Naive B cell (primary cell): ENCODE measurements at regions not wholly inside any gene's neighbourhood (a gene's known extent, or its start where the extent isn't known, plus 50 kb on each side); places are given as distances from the start of the nearest gene placed in this dataset.

Experiments
- ATAC-seq, 2 donors: fragments of 150-1000 bp; cut with Tn5 transposase; 2 replicates each; pipeline ENCODE4 v1.10.0; 2021; ENCODE audit warnings: low read depth in 2 of 2, mild to moderate bottlenecking in 2 of 2, moderate library complexity in 2 of 2
- DNase-seq: peaks from one replicate; pipeline ENCODE4 v3.0.0; 2022
- H3K27ac Mint-ChIP-seq, 6 donors: one replicate each; pipeline ENCODE4 v1.8.0; 2020 to 2022; ENCODE audit warnings: mild to moderate bottlenecking in 6 of 6, mixed read lengths in 6 of 6, moderate library complexity in 5 of 6, inconsistent platforms in 2 of 6
- H3K27me3 Mint-ChIP-seq, 3 donors: one replicate each; pipeline ENCODE4 v1.8.0; 2021 to 2022; ENCODE audit warnings: mixed read lengths in 3 of 3, mild to moderate bottlenecking in 1 of 3
- H3K36me3 Mint-ChIP-seq, 2 donors: one replicate each; pipeline ENCODE4 v1.8.0; 2020 to 2022; ENCODE audit warnings: mixed read lengths in 2 of 2, inconsistent platforms in 1 of 2, mild to moderate bottlenecking in 1 of 2
- H3K4me1 Mint-ChIP-seq, 3 donors: one replicate each; pipeline ENCODE4 v1.8.0; 2020 to 2022; ENCODE audit warnings: mixed read lengths in 3 of 3, inconsistent platforms in 1 of 3, mild to moderate bottlenecking in 1 of 3, moderate library complexity in 1 of 3
- H3K4me3 Mint-ChIP-seq, 8 donors: one replicate each; pipeline ENCODE4 v1.8.0; 2020 to 2022; ENCODE audit warnings: mild to moderate bottlenecking in 8 of 8, mixed read lengths in 8 of 8, moderate library complexity in 8 of 8, inconsistent platforms in 2 of 8
- H3K9me3 Mint-ChIP-seq, 7 donors: one replicate each; pipeline ENCODE4 v1.8.0; 2020 to 2022; ENCODE audit warnings: mixed read lengths in 7 of 7, mild to moderate bottlenecking in 5 of 7, inconsistent platforms in 2 of 7, moderate library complexity in 1 of 7

DNA sequence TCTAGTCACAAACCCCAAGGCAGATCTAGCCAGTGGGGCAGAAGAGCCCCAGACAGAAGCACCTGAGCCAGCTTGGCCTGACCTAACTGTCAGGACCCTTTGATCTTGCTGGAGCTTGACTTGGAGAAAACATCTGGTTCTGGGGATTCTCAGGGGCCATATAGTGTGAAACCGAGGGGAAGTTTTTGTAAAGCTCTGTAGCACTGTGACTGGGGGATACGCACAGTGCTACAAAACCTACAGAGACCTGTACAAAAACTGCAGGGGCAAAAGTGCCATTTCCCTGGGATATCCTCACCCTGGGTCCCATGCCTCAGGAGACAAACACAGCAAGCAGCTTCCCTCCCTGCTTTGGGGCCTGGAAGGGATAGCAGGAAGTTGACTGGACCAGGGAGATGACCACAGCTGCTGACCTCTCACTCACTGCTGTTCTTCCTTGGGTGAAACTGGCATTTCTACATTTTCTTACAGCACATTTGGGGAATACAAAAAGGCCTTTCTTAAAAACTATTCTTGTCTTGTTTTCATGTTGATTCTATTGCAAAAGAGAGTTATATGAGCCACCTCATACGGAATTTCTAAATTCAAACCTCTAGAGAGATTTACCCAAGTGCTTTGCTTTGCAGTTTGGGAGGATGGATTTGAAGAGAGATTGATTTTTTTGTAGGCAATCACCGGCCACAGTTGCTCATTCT, 140.0 kb downstream of the DAD1 start:
- Mint-ChIP-seq H3K36me3 (no peaks in the 10 kb centered on the region), H3K9me3 (peaks cover 0 to 3% (median 0%) of the 10 kb centered on the region in 7 donors), H3K4me3 (peak overlapping the region in 5 of 8 donors; percentile 31 to 82 (median 42)), H3K4me1 (peaks cover 24 to 28% (median 28%) of the 10 kb centered on the region in 3 donors), H3K27ac (peak overlapping the region in 5 of 6 donors; percentile 52 to 88 (median 74)), H3K27me3 (peaks cover 4 to 26% (median 14%) of the 10 kb centered on the region in 3 donors)
- ATAC-seq (peak; percentile 60 to 67), DNase-seq (no peak)

DNA sequence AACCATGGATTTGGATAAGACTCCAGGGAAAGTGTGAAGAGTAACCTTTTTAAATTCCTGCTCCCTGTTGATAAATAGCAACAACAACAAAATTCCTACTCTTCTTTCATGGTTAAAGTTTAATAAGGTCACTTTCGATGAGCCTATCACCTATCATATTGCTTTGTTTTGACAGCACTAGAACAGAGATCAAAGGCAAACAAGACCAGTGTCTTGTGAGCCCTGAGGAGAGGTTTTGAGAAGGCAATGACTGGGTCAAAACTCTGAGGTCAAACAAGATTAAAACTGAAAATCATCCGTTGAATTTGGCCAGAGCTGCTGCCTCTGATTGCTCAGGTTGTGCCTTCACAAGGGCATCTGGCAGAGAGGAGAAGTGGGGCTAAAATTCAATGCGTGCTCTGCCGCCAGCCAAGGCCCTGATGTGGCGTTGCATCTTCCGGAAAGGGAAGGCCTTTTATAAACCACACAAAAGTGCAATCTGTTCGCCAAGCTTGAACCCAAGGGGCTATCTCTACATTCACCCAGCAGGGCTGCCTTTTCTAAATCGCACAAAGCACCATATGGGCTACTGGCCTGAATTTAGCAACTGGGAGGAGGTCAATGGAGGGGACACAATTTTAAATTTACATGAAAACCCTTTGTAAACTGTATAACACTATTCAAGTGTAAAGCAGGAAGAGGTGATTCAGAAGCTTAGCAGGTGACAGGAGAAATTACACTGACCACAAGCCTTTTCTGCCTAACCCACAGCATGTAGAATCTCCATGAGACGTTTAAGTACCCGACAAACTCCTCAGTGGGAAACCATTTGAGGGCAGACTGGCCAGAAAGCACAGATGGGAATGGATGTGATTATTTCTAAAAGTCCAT, 140.8 kb downstream of the DAD1 start:
- peaks cover 24 to 28% (median 28%) of the 10 kb centered on the region in 3 donors for H3K4me1 Mint-ChIP-seq
- H3K9me3 Mint-ChIP-seq = peaks cover 0 to 3% (median 0%) of the 10 kb centered on the region in 7 donors
- peak overlapping the region; percentile 24 to 90 (median 74) for H3K27ac Mint-ChIP-seq
- peaks cover 3 to 19% (median 11%) of the 10 kb centered on the region in 3 donors for H3K27me3 Mint-ChIP-seq
- no peak for DNase-seq
- no peaks in the 10 kb centered on the region for H3K36me3 Mint-ChIP-seq
- H3K4me3 Mint-ChIP-seq = peak overlapping the region in 7 of 8 donors; percentile 31 to 82 (median 47)
- ATAC-seq = peak; percentile 79 to 81

DNA sequence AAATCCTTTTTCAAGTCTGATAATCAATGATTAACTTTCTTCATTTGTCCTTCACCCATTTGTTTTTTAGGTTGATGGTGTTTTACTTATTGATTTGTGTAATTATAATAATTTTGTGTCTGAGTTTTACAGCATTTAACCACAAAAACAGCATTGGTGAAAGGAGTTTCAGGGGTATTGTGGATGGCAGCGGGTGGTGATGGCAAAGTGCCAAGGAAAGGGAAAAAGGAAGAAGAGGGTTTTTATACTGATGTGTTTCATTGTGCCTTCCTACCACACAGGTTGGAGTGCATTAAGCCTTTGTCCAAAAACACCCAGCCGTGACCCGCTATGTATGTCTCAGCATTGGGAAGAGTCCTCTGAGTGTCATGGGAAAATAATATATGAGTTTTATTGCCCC, 150.3 kb downstream of the DAD1 start:
- Mint-ChIP-seq H3K27ac (no peak overlapping the region), H3K27me3 (peaks cover 7 to 24% (median 7%) of the 10 kb centered on the region in 3 donors), H3K4me3 (no peak overlapping the region), H3K9me3 (no peaks in the 10 kb centered on the region), H3K4me1 (peaks cover 0 to 6% (median 2%) of the 10 kb centered on the region in 3 donors), H3K36me3 (no peaks in the 10 kb centered on the region)
- DNase-seq (no peak), ATAC-seq (no peak)

DNA sequence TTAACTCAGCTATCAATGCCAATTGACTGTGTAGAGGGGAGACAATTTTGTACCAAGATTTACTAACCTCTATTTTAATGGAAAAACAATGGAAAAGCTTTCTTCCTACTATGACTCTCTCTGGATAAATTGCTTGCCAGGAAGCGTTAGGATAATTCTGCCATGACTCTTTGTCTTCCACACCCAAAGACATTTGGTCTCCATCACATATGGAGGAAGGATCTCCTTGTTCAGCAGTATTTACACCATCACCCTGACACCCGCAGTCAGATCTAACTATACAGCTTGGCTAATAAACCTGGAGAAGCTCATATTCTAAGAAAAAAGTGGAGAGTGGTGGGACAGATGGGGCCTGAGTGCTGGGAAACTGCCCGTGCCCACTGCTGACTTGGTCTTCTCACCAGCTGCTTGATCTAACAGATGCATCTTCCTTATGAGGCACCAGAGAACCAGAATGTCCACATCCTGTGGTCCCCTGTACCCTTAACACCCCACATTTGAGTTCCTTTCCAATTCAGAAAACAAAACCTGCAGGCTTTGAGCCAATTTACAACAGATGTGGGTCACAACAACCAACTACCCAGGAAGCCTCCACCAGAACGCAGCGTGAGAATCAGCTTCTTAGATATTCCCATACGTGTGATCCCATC, 154.0 kb downstream of the DAD1 start:
- ATAC-seq (no peak), DNase-seq (no peak)
- H3K36me3 Mint-ChIP-seq = no peaks in the 10 kb centered on the region
- peaks cover 18 to 31% (median 21%) of the 10 kb centered on the region in 3 donors for H3K4me1 Mint-ChIP-seq
- peak overlapping the region in 1 of 6 donors; percentile 22 for H3K27ac Mint-ChIP-seq
- H3K9me3 Mint-ChIP-seq = no peaks in the 10 kb centered on the region
- H3K4me3 Mint-ChIP-seq = no peak overlapping the region
- H3K27me3 Mint-ChIP-seq = peaks cover 14 to 27% (median 24%) of the 10 kb centered on the region in 3 donors

DNA sequence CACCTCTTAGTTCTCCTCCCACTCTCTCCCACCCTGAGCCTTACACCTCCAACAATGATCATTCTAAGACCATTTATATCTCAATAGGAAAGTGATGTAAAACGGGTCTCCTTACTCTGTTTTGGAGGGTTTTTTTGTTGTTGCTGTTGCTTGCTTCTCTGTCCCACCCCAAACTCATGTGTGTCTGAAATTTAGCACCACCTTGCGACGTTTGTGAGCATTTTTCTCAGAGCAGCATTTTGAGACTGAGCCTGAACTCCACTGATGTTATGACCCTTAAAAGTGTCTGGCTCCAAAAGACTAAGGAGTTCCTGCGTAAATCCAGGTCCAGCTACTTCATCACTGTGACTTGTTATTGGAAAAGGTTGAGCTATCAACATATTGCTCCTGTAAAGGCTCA, 155.0 kb downstream of the DAD1 start:
- Mint-ChIP-seq H3K27ac (no peak overlapping the region), H3K4me3 (peak overlapping the region in 1 of 8 donors; percentile 51), H3K9me3 (no peaks in the 10 kb centered on the region), H3K36me3 (no peaks in the 10 kb centered on the region), H3K27me3 (peaks cover 23 to 37% (median 34%) of the 10 kb centered on the region in 3 donors), H3K4me1 (peaks cover 18 to 33% (median 22%) of the 10 kb centered on the region in 3 donors)
- DNase-seq (no peak), ATAC-seq (no peak)

DNA sequence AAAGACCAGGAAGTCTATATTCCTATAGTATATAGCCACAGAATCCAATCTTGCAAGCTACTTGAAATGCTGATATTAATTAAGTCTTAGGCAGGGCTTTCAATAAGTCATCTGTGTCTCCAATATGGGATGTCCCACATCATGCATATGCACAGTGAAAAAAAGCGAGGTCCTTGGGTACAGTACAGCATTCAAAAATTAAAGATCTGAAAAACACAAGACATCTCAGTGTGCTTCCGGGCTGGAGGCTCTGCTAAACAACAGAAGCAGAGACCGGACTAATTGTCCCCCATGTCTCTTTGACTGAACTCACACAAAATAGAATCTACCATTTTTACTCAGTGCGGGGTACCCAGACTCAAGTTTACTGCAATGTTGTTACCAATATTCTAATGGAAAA, 156.0 kb downstream of the DAD1 start:
- Mint-ChIP-seq H3K4me3 (peak overlapping the region in 4 of 8 donors; percentile 48 to 78 (median 64)), H3K9me3 (no peaks in the 10 kb centered on the region), H3K36me3 (no peaks in the 10 kb centered on the region), H3K4me1 (peaks cover 18 to 34% (median 29%) of the 10 kb centered on the region in 3 donors), H3K27me3 (peaks cover 31 to 42% (median 38%) of the 10 kb centered on the region in 3 donors), H3K27ac (peak overlapping the region in 1 of 6 donors; percentile 59)
- DNase-seq (no peak), ATAC-seq (peak; percentile 32 to 47)

DNA sequence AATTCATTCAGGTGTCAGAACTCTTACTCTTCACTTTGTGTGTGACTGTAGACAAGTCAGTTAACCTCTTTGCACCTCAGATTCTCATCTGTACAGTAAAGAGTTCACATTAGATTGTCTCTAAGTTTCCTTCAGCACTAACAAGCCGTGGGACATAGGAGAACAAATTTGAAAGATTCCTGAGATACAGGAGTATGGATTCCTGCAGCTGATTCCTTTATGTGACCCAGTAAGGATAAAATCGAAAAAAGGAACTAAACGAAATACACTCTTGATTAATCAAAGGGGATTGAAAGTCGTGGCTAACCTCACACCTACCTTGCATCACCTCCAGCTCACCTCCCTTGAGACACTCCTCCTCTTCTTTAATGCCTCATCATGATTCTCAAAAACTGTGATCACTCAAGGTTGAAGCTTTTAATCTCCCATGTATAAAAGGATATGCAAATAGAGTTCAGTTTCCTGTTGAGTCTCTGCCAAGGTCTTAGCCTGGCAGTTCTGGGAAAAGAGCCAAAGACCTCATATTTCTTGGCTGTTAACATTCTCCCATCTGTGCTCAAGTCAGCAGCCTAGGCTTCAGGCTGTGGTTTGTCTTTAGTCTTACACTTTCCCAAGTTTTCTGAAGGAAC, 156.6 kb downstream of the DAD1 start:
- Mint-ChIP-seq H3K9me3 (no peaks in the 10 kb centered on the region), H3K27me3 (peaks cover 37 to 47% (median 42%) of the 10 kb centered on the region in 3 donors), H3K27ac (peak overlapping the region in 1 of 6 donors; percentile 59), H3K36me3 (no peaks in the 10 kb centered on the region), H3K4me3 (peak overlapping the region in 5 of 8 donors; percentile 45 to 78 (median 57)), H3K4me1 (peaks cover 18 to 41% (median 35%) of the 10 kb centered on the region in 3 donors)
- ATAC-seq (peak; percentile 77 to 84), DNase-seq (no peak)

DNA sequence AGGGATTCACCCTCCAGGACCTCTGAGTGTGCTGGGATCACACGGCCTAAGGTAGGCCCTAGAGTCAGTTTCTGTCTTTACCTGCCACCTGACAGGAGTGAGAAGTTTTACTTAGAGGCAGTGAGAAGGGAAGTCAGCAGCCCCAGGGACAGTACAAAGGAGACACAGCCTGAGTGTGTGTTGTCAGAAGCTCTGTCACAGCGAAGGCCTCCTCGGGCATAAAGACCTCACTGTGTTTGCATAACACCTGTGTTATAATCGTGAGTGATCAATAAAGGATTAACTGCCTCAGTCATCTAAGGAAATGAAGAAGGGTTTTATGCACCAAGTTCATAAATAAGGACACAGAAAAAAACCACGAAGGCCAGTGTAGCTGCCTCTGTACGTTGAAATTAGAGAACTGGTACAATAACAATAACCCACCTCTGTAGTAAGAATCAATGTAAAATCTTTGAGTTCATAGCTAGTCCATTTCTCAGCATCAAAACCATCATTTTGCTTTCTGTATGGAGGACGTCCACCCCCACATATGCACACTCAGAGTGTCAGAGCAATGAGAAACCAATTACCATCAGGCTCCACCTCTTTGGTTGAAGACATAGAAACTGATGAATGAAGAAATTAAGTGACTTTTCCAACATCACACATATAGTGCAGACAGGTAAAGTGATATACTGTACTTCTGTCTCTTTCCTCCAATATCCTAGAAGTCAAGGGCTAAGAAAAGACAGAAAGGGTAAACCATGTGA, 159.3 kb downstream of the DAD1 start:
- no peaks in the 10 kb centered on the region for H3K9me3 Mint-ChIP-seq
- H3K27ac Mint-ChIP-seq = no peak overlapping the region
- DNase-seq (no peak), ATAC-seq (no peak)
- H3K27me3 Mint-ChIP-seq = peaks cover 40 to 53% (median 44%) of the 10 kb centered on the region in 3 donors
- H3K4me1 Mint-ChIP-seq = peaks cover 15 to 40% (median 38%) of the 10 kb centered on the region in 3 donors
- peak overlapping the region in 1 of 8 donors; percentile 42 for H3K4me3 Mint-ChIP-seq
- H3K36me3 Mint-ChIP-seq = no peaks in the 10 kb centered on the region

DNA sequence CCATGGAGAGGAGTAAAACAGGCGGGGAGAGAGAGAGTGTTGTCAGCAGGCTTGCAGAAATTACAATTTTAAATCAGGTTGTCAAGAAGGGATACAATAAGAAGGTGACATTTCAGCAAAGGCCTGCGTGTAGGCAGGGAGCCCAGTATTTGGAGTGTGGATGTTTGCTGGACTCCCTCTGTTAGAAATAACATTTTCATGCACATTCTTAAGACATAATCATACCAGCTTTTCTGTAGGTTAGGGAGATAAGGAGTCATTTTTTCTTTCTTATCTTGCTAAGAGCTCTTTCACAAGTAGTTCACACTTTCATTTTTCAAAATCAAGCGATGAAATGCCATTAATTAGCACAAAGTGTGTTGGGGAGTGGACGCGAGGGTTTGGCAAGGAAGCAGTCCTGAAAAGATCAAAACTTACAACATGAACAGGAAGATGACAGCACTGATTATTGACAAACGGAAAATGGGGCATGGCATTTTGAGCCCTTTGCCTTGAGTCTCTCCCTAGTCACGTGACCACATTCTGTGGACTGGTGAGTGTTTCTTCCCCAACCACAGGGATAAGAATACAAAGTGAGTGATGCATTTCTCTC, 160.2 kb downstream of the DAD1 start:
- Mint-ChIP-seq H3K27ac (no peak overlapping the region), H3K4me3 (no peak overlapping the region), H3K4me1 (peaks cover 15 to 40% (median 36%) of the 10 kb centered on the region in 3 donors), H3K9me3 (no peaks in the 10 kb centered on the region), H3K27me3 (peaks cover 36 to 55% (median 45%) of the 10 kb centered on the region in 3 donors), H3K36me3 (no peaks in the 10 kb centered on the region)
- DNase-seq = no peak
- ATAC-seq = no peak

DNA sequence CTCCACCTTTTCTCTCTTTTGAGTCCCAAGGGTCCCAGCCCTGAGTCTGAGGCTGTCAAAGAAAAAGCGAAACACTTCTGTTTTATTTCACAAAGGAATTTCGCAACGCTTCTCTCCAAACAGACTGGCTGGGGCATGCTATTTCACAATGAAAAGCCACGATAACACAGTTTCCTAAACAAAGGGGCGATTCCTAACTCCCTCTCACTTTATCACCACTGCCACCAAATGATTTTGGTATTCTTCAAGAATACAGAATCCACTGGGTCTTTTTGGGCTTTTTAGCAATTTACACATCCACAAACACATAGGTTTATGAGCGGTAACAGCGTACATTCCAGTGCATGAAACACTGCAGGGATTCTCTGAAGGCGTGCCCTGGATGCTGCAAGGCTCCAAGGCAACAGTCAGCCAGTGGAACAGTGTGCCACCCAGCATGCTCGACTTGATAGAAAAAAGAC, 161.2 kb downstream of the DAD1 start:
- Mint-ChIP-seq H3K27ac (no peak overlapping the region), H3K4me3 (peak overlapping the region in 1 of 8 donors; percentile 18), H3K9me3 (no peaks in the 10 kb centered on the region), H3K27me3 (peaks cover 33 to 56% (median 46%) of the 10 kb centered on the region in 3 donors), H3K4me1 (peaks cover 15 to 35% (median 26%) of the 10 kb centered on the region in 3 donors), H3K36me3 (no peaks in the 10 kb centered on the region)
- DNase-seq = no peak
- no peak for ATAC-seq

DNA sequence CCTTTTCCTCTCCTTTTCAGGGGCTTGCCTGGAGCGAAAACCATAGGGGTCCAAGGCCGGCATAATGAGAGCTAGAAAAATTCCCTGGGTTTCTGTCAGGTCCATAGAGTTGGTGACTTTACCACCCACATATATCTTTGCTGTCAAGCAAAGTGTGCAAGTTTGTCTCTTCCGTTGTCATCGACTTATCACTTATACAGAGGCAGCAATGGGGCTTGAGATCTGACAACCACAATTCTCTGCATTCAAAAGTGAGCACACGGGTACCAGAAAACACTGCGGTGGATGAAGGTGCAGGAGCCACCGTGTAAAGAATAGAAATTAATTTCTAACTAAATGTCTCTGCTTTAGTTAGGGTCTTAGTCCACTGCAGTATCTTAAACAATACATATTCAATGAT, 162.3 kb downstream of the DAD1 start:
- Mint-ChIP-seq H3K4me1 (peaks cover 16 to 35% (median 26%) of the 10 kb centered on the region in 3 donors), H3K27ac (no peak overlapping the region), H3K27me3 (peaks cover 33 to 49% (median 40%) of the 10 kb centered on the region in 3 donors), H3K36me3 (no peaks in the 10 kb centered on the region), H3K9me3 (no peaks in the 10 kb centered on the region), H3K4me3 (no peak overlapping the region)
- ATAC-seq (no peak), DNase-seq (no peak)

DNA sequence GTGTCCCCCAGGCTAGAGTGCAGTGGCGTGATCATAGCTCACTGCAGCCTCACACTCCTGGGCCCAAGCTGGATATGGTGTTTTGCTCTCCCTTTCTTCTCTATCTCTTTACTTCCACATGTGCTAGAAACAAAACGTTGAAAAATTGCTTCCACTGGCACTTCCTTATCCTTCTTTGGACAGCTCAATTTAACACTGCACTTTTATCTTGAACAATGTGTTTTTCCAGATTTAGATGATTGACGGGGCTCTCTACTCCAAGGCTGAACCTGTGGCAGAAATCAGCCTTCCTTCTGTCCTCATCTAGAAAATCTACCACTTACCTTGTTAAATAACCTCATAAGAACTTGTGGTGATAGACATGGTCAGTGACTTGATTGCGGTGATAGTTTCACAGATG, 165.1 kb downstream of the DAD1 start:
- Mint-ChIP-seq H3K4me1 (peaks cover 11 to 44% (median 26%) of the 10 kb centered on the region in 3 donors), H3K9me3 (no peaks in the 10 kb centered on the region), H3K27me3 (peaks cover 23 to 30% (median 29%) of the 10 kb centered on the region in 3 donors), H3K27ac (no peak overlapping the region), H3K36me3 (no peaks in the 10 kb centered on the region), H3K4me3 (no peak overlapping the region)
- ATAC-seq = no peak
- DNase-seq = no peak
